Stimulated activated CD4-positive, alpha-beta T cell treated with anti-CD3 and anti-CD28 coated beads, Interleukin-12 subunit alpha, Interleukin-12 subunit beta, amount 100 ng/mL, for 4 hours (primary cell): ENCODE measurements at regions not wholly inside any gene's neighbourhood (a gene's known extent, or its start where the extent isn't known, plus 50 kb on each side); places are given as distances from the start of the nearest gene placed in this dataset.
"Not testable (repeated sequence)": the region's sequence is repeated elsewhere in the genome, so short reads cannot be mapped to it uniquely, and the experiment has no call there.

Experiments used
- DNase-seq: peaks from one replicate; pipeline ENCODE4 v3.0.0-alpha.2; 2020

- peak; percentile 64 for DNase-seq
These were observed 86.0 kb upstream of the SLC30A5 start for GRCh38 chr5:69007726-69008368.

DNA sequence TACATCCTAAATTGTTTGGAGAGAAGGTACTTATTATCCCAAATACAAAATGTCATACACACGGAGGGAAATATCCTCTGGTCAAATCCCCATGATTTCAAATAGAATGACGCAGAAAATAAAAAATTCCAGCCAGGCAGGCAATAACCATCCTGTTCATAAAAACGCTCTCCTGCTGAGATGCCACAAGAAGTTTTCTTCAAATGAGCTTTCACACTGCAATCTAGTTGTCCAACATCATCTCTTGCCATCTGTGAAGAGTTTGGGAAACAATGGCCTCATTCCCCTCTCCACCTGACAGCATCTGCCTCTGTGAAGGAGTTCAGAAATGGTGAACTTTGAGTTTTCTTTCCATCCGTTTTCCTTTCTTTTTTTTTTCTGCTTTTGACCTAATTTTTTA, 83.3 kb upstream of the SLC30A5 start:
- DNase-seq = no peak

- DNase-seq = no peak
These were observed 81.9 kb upstream of the SLC30A5 start for GRCh38 chr5:69011910-69012309.

- DNase-seq = no peak
These were observed 80.3 kb upstream of the SLC30A5 start for GRCh38 chr5:69013481-69013880.

DNA sequence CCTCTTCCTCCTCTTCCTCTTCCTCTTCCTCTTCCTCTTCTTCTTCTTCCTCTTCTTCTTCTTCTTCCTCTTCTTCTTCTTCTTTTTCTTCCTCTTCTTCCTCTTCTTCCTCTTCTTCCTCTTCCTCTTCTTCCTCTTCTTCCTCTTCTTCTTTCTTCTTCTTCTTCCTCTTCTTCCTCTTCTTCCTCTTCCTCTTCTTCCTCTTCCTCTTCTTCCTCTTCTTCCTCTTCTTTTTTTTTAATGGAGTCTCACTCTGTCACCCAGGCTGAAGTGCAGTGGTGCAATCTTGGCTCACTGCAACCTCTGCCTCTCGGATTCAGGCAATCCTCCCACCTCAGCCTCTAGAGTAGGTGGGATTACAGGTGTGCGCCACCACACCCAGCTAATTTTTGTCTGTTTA, 79.8 kb upstream of the SLC30A5 start:
- DNase-seq = not testable (repeated sequence)

- DNase-seq = no peak
These were observed 74.0 kb upstream of the SLC30A5 start for GRCh38 chr5:69019668-69020375.

GRCh38 chr5:69024241-69024651, 69.6 kb upstream of the SLC30A5 start:
- DNase-seq = no peak

DNA sequence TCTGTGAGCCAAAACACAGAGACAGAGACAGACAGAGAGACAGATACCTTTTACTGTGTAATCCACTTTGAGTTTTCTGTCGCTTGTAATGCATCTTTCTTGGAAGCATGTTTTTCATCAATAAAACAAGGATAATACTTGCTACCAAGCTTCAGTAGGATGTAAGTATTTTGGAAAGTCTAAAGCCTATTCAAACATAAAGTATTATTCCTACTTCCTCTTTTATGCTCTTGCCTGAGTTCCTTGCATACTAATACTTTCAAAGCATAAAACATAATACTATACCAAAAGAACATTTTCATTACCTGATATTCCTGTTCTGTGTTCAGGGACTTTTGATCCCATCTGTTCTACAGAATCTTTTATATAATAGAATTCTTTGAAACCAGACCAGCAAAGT, 64.5 kb upstream of the SLC30A5 start:
- no peak for DNase-seq

- DNase-seq = no peak
These were observed 63.3 kb upstream of the SLC30A5 start for GRCh38 chr5:69030358-69031062.

GRCh38 chr5:69032009-69032408, 61.8 kb upstream of the SLC30A5 start:
- no peak for DNase-seq

DNA sequence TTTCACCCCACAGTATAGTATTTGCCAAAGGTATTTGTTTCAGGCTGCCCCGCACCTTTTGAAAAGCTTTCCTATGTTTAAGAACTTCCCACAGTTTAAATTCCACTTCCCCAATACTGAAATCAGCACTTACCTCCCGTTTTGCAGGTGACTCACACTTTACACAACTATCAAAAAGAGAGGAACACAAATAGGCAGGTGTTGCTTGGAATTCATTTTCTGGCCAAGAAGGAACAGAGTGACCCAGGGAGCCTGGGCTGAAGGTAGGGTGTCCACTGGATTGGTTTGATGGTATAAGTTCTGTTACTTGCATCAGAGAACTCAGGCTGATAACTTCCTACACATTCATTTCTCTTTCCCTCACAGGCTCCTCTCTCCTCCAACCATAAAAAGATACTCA, 60.1 kb upstream of the SLC30A5 start:
- no peak for DNase-seq

DNA sequence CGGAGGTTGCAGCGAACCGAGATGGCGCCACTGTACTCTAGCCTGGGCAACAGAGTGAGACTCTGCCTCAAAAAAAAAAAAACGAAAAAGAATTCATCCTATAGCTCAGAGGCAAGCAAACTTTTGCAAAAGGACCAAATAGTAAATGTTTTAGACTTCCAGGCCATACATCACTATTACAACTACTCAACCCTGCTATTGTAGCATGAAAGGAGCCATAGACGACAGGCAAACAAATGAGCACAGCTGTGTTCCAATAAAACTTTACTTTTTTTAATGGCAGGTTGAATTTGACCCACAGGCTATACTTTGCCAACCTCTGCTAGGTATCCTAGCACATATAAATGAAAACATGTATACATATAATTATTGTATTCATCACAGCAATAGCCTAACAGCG, 58.9 kb upstream of the SLC30A5 start:
- no peak for DNase-seq

DNA sequence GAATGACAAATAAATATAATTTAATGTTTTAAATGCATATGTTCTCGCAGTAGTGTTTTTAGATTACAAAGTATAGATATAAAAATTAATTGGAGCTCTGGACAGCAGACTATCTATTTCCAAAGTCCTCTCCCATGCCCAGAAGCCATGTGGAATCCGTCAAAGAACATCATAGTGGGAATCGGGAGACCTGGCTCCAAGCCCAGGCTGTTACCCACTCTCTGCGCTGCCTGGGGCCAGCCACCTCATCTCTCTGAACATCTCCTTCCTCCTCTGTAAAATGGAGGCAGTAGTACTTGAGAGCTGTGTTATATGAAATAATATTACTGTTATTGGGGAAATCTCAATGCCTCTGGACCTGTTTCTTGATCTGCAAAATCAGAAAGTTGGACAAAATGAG, 58.1 kb upstream of the SLC30A5 start:
- DNase-seq = no peak

DNA sequence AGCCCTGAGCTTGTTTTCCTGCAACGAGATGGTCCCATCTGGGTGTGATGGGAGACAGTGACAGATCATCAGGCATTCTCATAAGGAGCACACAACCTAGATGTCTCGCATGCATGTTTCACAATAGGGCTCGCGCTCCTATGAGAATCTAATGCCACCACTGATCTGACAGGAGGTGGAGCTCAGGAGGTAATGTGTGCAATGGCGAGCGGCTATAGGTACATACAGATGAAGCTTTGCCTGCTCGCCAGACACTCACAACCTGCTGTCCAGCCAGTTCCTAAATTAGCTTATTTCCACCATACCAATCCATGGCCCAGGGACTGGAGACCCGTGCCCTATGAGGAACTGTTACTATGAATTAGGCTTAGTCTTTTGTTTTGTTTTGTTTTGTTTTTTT, 55.3 kb upstream of the SLC30A5 start:
- DNase-seq = no peak

DNA sequence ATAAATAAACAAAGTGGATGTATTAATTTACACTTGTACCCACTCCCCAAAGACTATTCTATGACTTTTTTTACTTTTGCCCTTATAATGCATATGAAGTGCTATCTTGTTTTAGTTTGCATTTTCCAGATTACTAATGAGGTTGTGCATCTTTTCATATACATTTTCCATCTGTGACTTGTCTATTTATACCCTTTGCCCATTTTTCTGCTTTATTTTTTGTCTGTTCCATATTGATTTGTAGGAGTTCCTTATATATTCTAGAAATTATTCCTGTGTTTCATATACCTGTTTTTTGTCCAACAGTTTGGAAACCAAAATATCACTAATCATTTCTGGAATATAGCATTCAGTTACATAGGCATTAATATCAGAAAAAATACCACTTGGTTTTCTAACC, 54.0 kb upstream of the SLC30A5 start:
- DNase-seq = no peak

DNA sequence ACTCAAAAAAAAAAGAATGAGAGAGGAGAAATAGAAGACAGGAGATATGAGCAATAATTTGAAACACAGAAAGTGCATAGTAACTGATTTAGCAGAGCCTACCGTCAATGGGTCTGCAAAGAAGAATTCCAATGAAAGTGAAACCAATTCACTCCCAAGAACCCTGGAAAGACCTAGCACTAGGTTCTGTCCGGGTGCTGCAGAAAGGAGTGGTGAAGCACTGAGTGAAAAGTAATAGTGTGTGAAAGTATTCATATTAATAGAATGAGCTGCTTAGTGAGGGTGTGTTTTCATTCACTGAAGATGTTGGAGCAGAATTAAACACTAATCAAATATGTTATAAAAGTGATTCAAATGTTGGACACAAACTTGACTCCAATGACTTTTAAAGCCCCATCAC, 51.3 kb upstream of the SLC30A5 start:
- no peak for DNase-seq

GRCh38 chr5:69042915-69043654, 50.7 kb upstream of the SLC30A5 start:
- peak; percentile 52 for DNase-seq

- DNase-seq = no peak
These were observed 50.2 kb upstream of the SLC30A5 start for GRCh38 chr5:69043655-69043996.
